DND-41 (cell line): ENCODE measurements at regions not wholly inside any gene's neighbourhood (a gene's known extent, or its start where the extent isn't known, plus 50 kb on each side); places are given as distances from the start of the nearest gene placed in this dataset.

Experiments
- ATAC-seq: fragments of 200-7000 bp; cut with Tn5 transposase; 3 replicates; pipeline ENCODE4 v1.9.1; 2021; ENCODE audit warnings: low read depth; ENCODE audit not compliant: insufficient read depth
- DNase-seq: peaks from one replicate; pipeline ENCODE4 v3.0.0-alpha.2; 2020
- H2AFZ ChIP-seq: 2 replicates; pipeline ENCODE4 v1.6.0; 2012; ENCODE audit warnings: low read depth, low read length
- H3K27ac ChIP-seq: 2 replicates; pipeline ENCODE4 v1.5.1; 2012; ENCODE audit warnings: low read length, inconsistent platforms
- H3K27me3 ChIP-seq: fragments of 200-600 bp; sonication (generic); 2 replicates; pipeline ENCODE4 v1.6.0; 2012; ENCODE audit warnings: low read length, mild to moderate bottlenecking, inconsistent platforms; ENCODE audit not compliant: insufficient read depth, poor library complexity
- H3K36me3 ChIP-seq: 2 replicates; pipeline ENCODE4 v1.5.1; 2012; ENCODE audit warnings: low read length, inconsistent platforms; ENCODE audit not compliant: insufficient read depth
- H3K4me1 ChIP-seq: 2 replicates; pipeline ENCODE4 v1.5.1; 2012; ENCODE audit warnings: mild to moderate bottlenecking, low read length; ENCODE audit not compliant: insufficient read depth
- H3K4me2 ChIP-seq: 2 replicates; pipeline ENCODE4 v1.6.0; 2012; ENCODE audit warnings: mild to moderate bottlenecking, moderate library complexity, low read length, inconsistent platforms; ENCODE audit not compliant: insufficient read depth
- H3K4me3 ChIP-seq, 2 experiments: fragments of 200-600 bp in 1 of 2; shearing (Covaris generic) in 1 of 2; 2 replicates each; pipeline ENCODE4 v1.5.1; 2012 to 2016; ENCODE audit warnings: inconsistent platforms in 2 of 2, low read length in 2 of 2, mild to moderate bottlenecking in 2 of 2, low read depth in 1 of 2, moderate library complexity in 1 of 2
- H3K79me2 ChIP-seq: 2 replicates; pipeline ENCODE4 v1.6.0; 2012; ENCODE audit warnings: low read length, inconsistent platforms; ENCODE audit not compliant: insufficient read depth
- H3K9ac ChIP-seq: 2 replicates; pipeline ENCODE4 v1.6.0; 2012; ENCODE audit warnings: low read depth, mild to moderate bottlenecking, inconsistent platforms, low read length, moderate library complexity
- H3K9me3 ChIP-seq: 2 replicates; pipeline ENCODE4 v1.5.1; 2012; ENCODE audit warnings: low read length, moderate library complexity, mild to moderate bottlenecking, inconsistent platforms; ENCODE audit not compliant: insufficient read depth, severe bottlenecking
- H4K20me1 ChIP-seq: 2 replicates; pipeline ENCODE4 v1.6.0; 2012; ENCODE audit warnings: low read length; ENCODE audit not compliant: insufficient read depth
- CTCF ChIP-seq: IDR thresholded peaks from 2 replicates; pipeline ENCODE4 v1.5.1; 2012; ENCODE audit warnings: borderline replicate concordance, low read length, moderate library complexity, mild to moderate bottlenecking; ENCODE audit not compliant: poor library complexity, severe bottlenecking; ENCODE audit errors: extremely low read depth
- EZH2 ChIP-seq: IDR thresholded peaks from 3 replicates; pipeline ENCODE4 v1.6.1; 2012; ENCODE audit warnings: borderline replicate concordance, low read depth, mild to moderate bottlenecking, moderate library complexity, low read length, inconsistent platforms; ENCODE audit not compliant: severe bottlenecking

- Histone ChIP-seq H3K79me2 (no peaks in the 10 kb centered on the region), H2AFZ (no peak overlapping the region), H3K9me3 (no peaks in the 10 kb centered on the region), H3K9ac (no peak overlapping the region), H3K4me1 (no peaks in the 10 kb centered on the region), H4K20me1 (no peaks in the 10 kb centered on the region), H3K36me3 (no peaks in the 10 kb centered on the region), H3K4me3 (no peak overlapping the region), H3K27ac (no peak overlapping the region), H3K27me3 (no peaks in the 10 kb centered on the region), H3K4me2 (no peak overlapping the region)
- DNase-seq (no peak), ATAC-seq (no peak)
- TF ChIP-seq EZH2 (no peak), CTCF (no peak)
These were observed 199.4 kb upstream of the MIR17HG start for GRCh38 chr13:91148098-91148497.

DNA sequence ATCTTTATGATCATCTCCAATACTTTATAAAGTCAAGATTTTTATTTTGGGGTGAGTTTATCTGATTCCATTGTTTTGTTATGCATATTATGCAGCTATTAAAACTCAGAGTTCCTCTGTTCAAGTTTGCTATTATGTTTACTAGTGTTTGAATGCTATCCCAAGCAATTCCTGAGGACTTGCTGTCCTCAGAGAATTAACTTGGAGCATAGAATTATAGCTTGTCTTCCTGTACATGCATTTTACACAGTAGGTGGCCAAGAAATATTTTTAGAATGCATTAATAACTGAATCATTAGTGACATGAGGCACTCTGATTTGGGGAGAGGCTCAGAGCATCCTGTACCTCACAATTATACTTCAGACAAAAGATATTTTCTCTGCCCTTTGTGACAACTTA is 195.6 kb upstream of the MIR17HG start:
- Histone ChIP-seq H2AFZ (no peak overlapping the region), H3K4me2 (no peak overlapping the region), H3K79me2 (no peaks in the 10 kb centered on the region), H3K4me1 (no peaks in the 10 kb centered on the region), H3K36me3 (no peaks in the 10 kb centered on the region), H4K20me1 (no peaks in the 10 kb centered on the region), H3K9ac (no peak overlapping the region), H3K4me3 (no peak overlapping the region), H3K9me3 (no peaks in the 10 kb centered on the region), H3K27me3 (no peaks in the 10 kb centered on the region), H3K27ac (no peak overlapping the region)
- no peak for ATAC-seq
- TF ChIP-seq EZH2 (no peak), CTCF (no peak)
- no peak for DNase-seq

DNA sequence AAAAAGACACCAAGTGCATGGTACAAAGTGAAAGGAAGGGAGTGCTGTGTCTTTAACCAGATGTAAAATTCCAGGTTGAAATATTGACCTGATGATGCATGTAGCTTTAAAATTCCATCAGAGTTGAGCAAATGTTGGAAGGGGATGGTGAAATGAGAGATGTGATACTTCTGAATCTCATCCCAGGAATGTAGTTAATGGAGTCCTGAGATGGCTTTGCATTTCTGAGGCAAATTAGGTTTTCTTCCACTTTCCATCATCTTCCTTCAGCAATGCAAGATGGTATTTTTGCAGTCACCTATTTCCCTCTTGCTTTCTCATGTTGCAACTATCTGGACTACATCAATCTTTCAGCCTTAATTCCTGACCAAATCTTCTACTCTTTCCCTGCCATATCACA is 194.1 kb upstream of the MIR17HG start:
- Histone ChIP-seq H3K4me3 (no peak overlapping the region), H3K9ac (no peak overlapping the region), H4K20me1 (no peaks in the 10 kb centered on the region), H3K27me3 (no peaks in the 10 kb centered on the region), H3K27ac (no peak overlapping the region), H2AFZ (no peak overlapping the region), H3K9me3 (no peaks in the 10 kb centered on the region), H3K4me2 (no peak overlapping the region), H3K4me1 (no peaks in the 10 kb centered on the region), H3K36me3 (no peaks in the 10 kb centered on the region), H3K79me2 (no peaks in the 10 kb centered on the region)
- DNase-seq = no peak
- ATAC-seq = no peak
- no peak for TF ChIP-seq CTCF
- no peak for TF ChIP-seq EZH2
